ENCODE measurements at regions not wholly inside any gene's neighbourhood (a gene's known extent, or its start where the extent isn't known, plus 50 kb on each side); places are given as distances from the start of the nearest gene placed in this dataset.
"Not testable (repeated sequence)": the region's sequence is repeated elsewhere in the genome, so short reads cannot be mapped to it uniquely, and the experiment has no call there.

- Histone ChIP-seq H3K9ac (ENCODE audit: insufficient read depth in 1 of 2, low read length in 2 of 2) (no peak overlapping the region), H3K9me3 (ENCODE audit: control insufficient read depth in 4 of 4, insufficient read depth in 3 of 4, low read length in 3 of 4) (peaks cover 0 to 1% (median 0%) of the 10 kb centered on the region in 4 donors), H3K4me3 (no peak overlapping the region), H3K36me3 (ENCODE audit: control insufficient read depth in 4 of 4, insufficient read depth in 4 of 4, low read length in 4 of 4) (no peaks in the 10 kb centered on the region), H3K27me3 (ENCODE audit: control insufficient read depth in 3 of 3, insufficient read depth in 3 of 3, low read length in 2 of 3) (no peaks in the 10 kb centered on the region), H3K4me1 (ENCODE audit: control insufficient read depth in 5 of 5, insufficient read depth in 5 of 5, low read length in 5 of 5) (no peaks in the 10 kb centered on the region), H3K27ac (ENCODE audit: low read depth in 1 of 2, low read length in 1 of 2) (no peak overlapping the region)
- 94% methylated on average over 2 of the region's 2 CpGs for WGBS, 2 donors
- TF ChIP-seq CTCF (IDR thresholded peaks at IDR 0.05; ENCODE audit: control extremely low read depth, extremely low read depth): no peak
- no peak for ATAC-seq (ENCODE audit: insufficient read depth, low FRiP score)
- no peak for DNase-seq
Measured at GRCh38 chr6:131486608-131487007, 86.4 kb upstream of the ARG1 start.

GRCh38 chr6:131488780-131489179 is 84.2 kb upstream of the ARG1 start:
- peaks cover 0 to 1% (median 0%) of the 10 kb centered on the region in 4 donors for H3K9me3 ChIP-seq (ENCODE audit: control insufficient read depth in 4 of 4, insufficient read depth in 3 of 4, low read length in 3 of 4)
- no peak overlapping the region for H3K27ac ChIP-seq (ENCODE audit: low read depth in 1 of 2, low read length in 1 of 2)
- no peaks in the 10 kb centered on the region for H3K36me3 ChIP-seq (ENCODE audit: control insufficient read depth in 4 of 4, insufficient read depth in 4 of 4, low read length in 4 of 4)
- H3K9ac ChIP-seq (ENCODE audit: insufficient read depth in 1 of 2, low read length in 2 of 2): no peak overlapping the region
- H3K4me1 ChIP-seq (ENCODE audit: control insufficient read depth in 5 of 5, insufficient read depth in 5 of 5, low read length in 5 of 5): no peaks in the 10 kb centered on the region
- 82 to 92% methylated on average over 3 of the region's 3 CpGs for WGBS, 2 donors
- DNase-seq (no peak), ATAC-seq (ENCODE audit: insufficient read depth, low FRiP score) (no peak)
- H3K27me3 ChIP-seq (ENCODE audit: control insufficient read depth in 3 of 3, insufficient read depth in 3 of 3, low read length in 2 of 3): no peaks in the 10 kb centered on the region
- TF ChIP-seq CTCF (IDR thresholded peaks at IDR 0.05; ENCODE audit: control extremely low read depth, extremely low read depth): no peak
- no peak overlapping the region for H3K4me3 ChIP-seq

GRCh38 chr6:131490441-131490840 is 82.6 kb upstream of the ARG1 start:
- H3K4me3 ChIP-seq: no peak overlapping the region
- H3K4me1 ChIP-seq (ENCODE audit: control insufficient read depth in 5 of 5, insufficient read depth in 5 of 5, low read length in 5 of 5): no peaks in the 10 kb centered on the region
- 41 to 54% methylated on average over 3 of the region's 3 CpGs for WGBS, 2 donors
- no peak overlapping the region for H3K27ac ChIP-seq (ENCODE audit: low read depth in 1 of 2, low read length in 1 of 2)
- no peak overlapping the region for H3K9ac ChIP-seq (ENCODE audit: insufficient read depth in 1 of 2, low read length in 2 of 2)
- H3K9me3 ChIP-seq (ENCODE audit: control insufficient read depth in 4 of 4, insufficient read depth in 3 of 4, low read length in 3 of 4): peaks cover 0 to 2% (median 0%) of the 10 kb centered on the region in 4 donors
- no peaks in the 10 kb centered on the region for H3K36me3 ChIP-seq (ENCODE audit: control insufficient read depth in 4 of 4, insufficient read depth in 4 of 4, low read length in 4 of 4)
- ATAC-seq (ENCODE audit: insufficient read depth, low FRiP score) (no peak), DNase-seq (no peak)
- no peak for TF ChIP-seq CTCF (IDR thresholded peaks at IDR 0.05; ENCODE audit: control extremely low read depth, extremely low read depth)
- H3K27me3 ChIP-seq (ENCODE audit: control insufficient read depth in 3 of 3, insufficient read depth in 3 of 3, low read length in 2 of 3): peaks cover 0 to 3% (median 0%) of the 10 kb centered on the region in 3 donors

GRCh38 chr6:131492932-131493573 is 80.0 kb upstream of the ARG1 start:
- TF ChIP-seq CTCF (IDR thresholded peaks at IDR 0.05; ENCODE audit: control extremely low read depth, extremely low read depth): no peak
- Histone ChIP-seq H3K36me3 (ENCODE audit: control insufficient read depth in 4 of 4, insufficient read depth in 4 of 4, low read length in 4 of 4) (no peaks in the 10 kb centered on the region), H3K4me3 (no peak overlapping the region), H3K9me3 (ENCODE audit: control insufficient read depth in 4 of 4, insufficient read depth in 3 of 4, low read length in 3 of 4) (peaks cover 0 to 2% (median 0%) of the 10 kb centered on the region in 4 donors), H3K27me3 (ENCODE audit: control insufficient read depth in 3 of 3, insufficient read depth in 3 of 3, low read length in 2 of 3) (peaks cover 0 to 3% (median 0%) of the 10 kb centered on the region in 3 donors), H3K9ac (ENCODE audit: insufficient read depth in 1 of 2, low read length in 2 of 2) (no peak overlapping the region), H3K4me1 (ENCODE audit: control insufficient read depth in 5 of 5, insufficient read depth in 5 of 5, low read length in 5 of 5) (no peaks in the 10 kb centered on the region), H3K27ac (ENCODE audit: low read depth in 1 of 2, low read length in 1 of 2) (no peak overlapping the region)
- 90 to 94% methylated on average over 4 of the region's 4 CpGs for WGBS, 2 donors
- DNase-seq: no peak
- ATAC-seq (ENCODE audit: insufficient read depth, low FRiP score): no peak

- H3K9me3 ChIP-seq (ENCODE audit: control insufficient read depth in 4 of 4, insufficient read depth in 3 of 4, low read length in 3 of 4); H3K36me3 ChIP-seq (ENCODE audit: control insufficient read depth in 4 of 4, insufficient read depth in 4 of 4, low read length in 4 of 4); H3K27ac ChIP-seq (ENCODE audit: low read depth in 1 of 2, low read length in 1 of 2); DNase-seq; ATAC-seq (ENCODE audit: insufficient read depth, low FRiP score); H3K4me3 ChIP-seq; H3K9ac ChIP-seq (ENCODE audit: insufficient read depth in 1 of 2, low read length in 2 of 2); H3K27me3 ChIP-seq (ENCODE audit: control insufficient read depth in 3 of 3, insufficient read depth in 3 of 3, low read length in 2 of 3); H3K4me1 ChIP-seq (ENCODE audit: control insufficient read depth in 5 of 5, insufficient read depth in 5 of 5, low read length in 5 of 5): not testable (repeated sequence)
- 88 to 89% methylated on average over 3 to 5 of the region's 5 CpGs for WGBS, 2 donors
Measured at GRCh38 chr6:131504387-131504786, 68.6 kb upstream of the ARG1 start.
